Embryonic facial prominence (tissue), 1 donor: ENCODE measurements at regions not wholly inside any gene's neighbourhood (a gene's known extent, or its start where the extent isn't known, plus 50 kb on each side); places are given as distances from the start of the nearest gene placed in this dataset.

Source experiments
- DNase-seq: peaks from one replicate; pipeline ENCODE4 v3.0.0-alpha.2; 2016; ENCODE audit errors: extremely low spot score

- no peak for DNase-seq
These were observed 259.9 kb downstream of the ADGRG6 start for GRCh38 chr6:142561511-142562265.

GRCh38 chr6:142562865-142563264 lies 261.1 kb downstream of the ADGRG6 start:
- no peak for DNase-seq

GRCh38 chr6:142566628-142567396 lies 265.0 kb downstream of the ADGRG6 start:
- peak; percentile 40 for DNase-seq

GRCh38 chr6:142567461-142567860 lies 265.7 kb downstream of the ADGRG6 start:
- no peak for DNase-seq

GRCh38 chr6:142568857-142569597 lies 267.2 kb downstream of the ADGRG6 start:
- no peak for DNase-seq

- no peak for DNase-seq
These were observed 267.9 kb downstream of the ADGRG6 start for GRCh38 chr6:142569676-142570075.

GRCh38 chr6:142570221-142570671 lies 268.4 kb downstream of the ADGRG6 start:
- peak; percentile 55 for DNase-seq

- no peak for DNase-seq
These were observed 291.1 kb downstream of the ADGRG6 start for GRCh38 chr6:142592876-142593275.

- DNase-seq = no peak
These were observed 296.0 kb downstream of the ADGRG6 start for GRCh38 chr6:142597836-142598235.

- no peak for DNase-seq
These were observed 299.6 kb downstream of the ADGRG6 start for GRCh38 chr6:142601427-142601826.

- no peak for DNase-seq
These were observed 301.2 kb downstream of the ADGRG6 start for GRCh38 chr6:142602972-142603371.

GRCh38 chr6:142605922-142606485 lies 304.2 kb downstream of the ADGRG6 start:
- no peak for DNase-seq

- no peak for DNase-seq
These were observed 311.1 kb downstream of the ADGRG6 start for GRCh38 chr6:142612956-142613355.

GRCh38 chr6:142613981-142614380 lies 312.2 kb downstream of the ADGRG6 start:
- DNase-seq = no peak

- DNase-seq = no peak
These were observed 315.4 kb downstream of the ADGRG6 start for GRCh38 chr6:142617158-142617557.

GRCh38 chr6:142621822-142622221 lies 320.0 kb downstream of the ADGRG6 start:
- no peak for DNase-seq

GRCh38 chr6:142624978-142625715 lies 319.8 kb downstream of the HIVEP2 start:
- no peak for DNase-seq

- DNase-seq = no peak
These were observed 317.5 kb downstream of the HIVEP2 start for GRCh38 chr6:142627474-142627873.

- DNase-seq = no peak
These were observed 313.2 kb downstream of the HIVEP2 start for GRCh38 chr6:142631517-142632385.

GRCh38 chr6:142633317-142633716 lies 311.7 kb downstream of the HIVEP2 start:
- DNase-seq = no peak
